PC-3 (cell line): ENCODE measurements at regions not wholly inside any gene's neighbourhood (a gene's known extent, or its start where the extent isn't known, plus 50 kb on each side); places are given as distances from the start of the nearest gene placed in this dataset.

ENCODE experiments used
- ATAC-seq: fragments of 200-7000 bp; cut with Tn5 transposase; 2 replicates; pipeline ENCODE4 v1.9.1; 2020; ENCODE audit warnings: mild to moderate bottlenecking, moderate library complexity
- BruUV-seq: library from RNA; stranded (reverse); fragments of 400-500 nt; replicated peaks from 2 replicates; lab custom pipeline; 2021; lab: Mats Ljungman, UMichigan
- CTCF ChIA-PET: fragments of 300-600 bp; sonication (Branson Sonifier 250); formaldehyde crosslinking; loops from one replicate; lab custom pipeline; 2022; ENCODE audit warnings: antibody characterized with exemption; lab: Charles Lee
- POLR2A ChIA-PET: fragments of 300-600 bp; sonication (Branson Sonifier 250); formaldehyde crosslinking; loops from one replicate; lab custom pipeline; 2022; ENCODE audit warnings: antibody characterized with exemption; ENCODE audit not compliant: unreplicated experiment; lab: Charles Lee
- DNase-seq: peaks from one replicate; pipeline ENCODE4 v3.0.0-alpha.2; 2015
- H2AFZ ChIP-seq: fragments of 300-600 bp; sonication (generic); 2 replicates; pipeline ENCODE4 v1.6.0; 2016; ENCODE audit warnings: antibody characterized with exemption, low read length
- H3F3A ChIP-seq: fragments of 300-600 bp; sonication (generic); one replicate; pipeline ENCODE4 v1.6.0; 2017; ENCODE audit warnings: antibody characterized with exemption, low read length, control low read depth, mild to moderate bottlenecking; ENCODE audit not compliant: unreplicated experiment
- H3K27ac ChIP-seq: fragments of 300-600 bp; sonication (generic); 2 replicates; pipeline ENCODE4 v1.5.1; 2016; ENCODE audit warnings: mild to moderate bottlenecking, low read length
- H3K27me3 ChIP-seq: fragments of 300-600 bp; sonication (generic); 2 replicates; pipeline ENCODE4 v1.6.1; 2016; ENCODE audit warnings: low read length, mixed read lengths
- H3K36me3 ChIP-seq: fragments of 300-600 bp; sonication (generic); 2 replicates; pipeline ENCODE4 v1.6.1; 2016; ENCODE audit warnings: low read depth, mixed run types, low read length, mixed read lengths
- H3K4me1 ChIP-seq: fragments of 300-600 bp; sonication (generic); 2 replicates; pipeline ENCODE4 v1.5.1; 2016; ENCODE audit warnings: low read length; ENCODE audit not compliant: insufficient read depth
- H3K4me2 ChIP-seq: fragments of 300-600 bp; sonication (generic); 2 replicates; pipeline ENCODE4 v1.6.0; 2016; ENCODE audit warnings: low read length
- H3K4me3 ChIP-seq: fragments of 300-600 bp; sonication (generic); 2 replicates; pipeline ENCODE4 v1.5.1; 2016; ENCODE audit warnings: mild to moderate bottlenecking, low read length, mixed read lengths
- H3K79me2 ChIP-seq: fragments of 300-600 bp; sonication (generic); 2 replicates; pipeline ENCODE4 v1.6.1; 2017; ENCODE audit warnings: low read length, mixed read lengths
- H3K9ac ChIP-seq: fragments of 300-600 bp; sonication (generic); 2 replicates; pipeline ENCODE4 v1.6.0; 2016; ENCODE audit warnings: mild to moderate bottlenecking, low read length
- H3K9me2 ChIP-seq: fragments of 300-600 bp; sonication (generic); replicated peaks from 2 replicates; pipeline ENCODE4 v1.6.1; 2016; ENCODE audit warnings: mixed run types, low read length, mixed read lengths
- H3K9me3 ChIP-seq: fragments of 300-600 bp; sonication (generic); 2 replicates; pipeline ENCODE4 v1.6.1; 2016; ENCODE audit warnings: low read length, mixed read lengths
- H4K20me1 ChIP-seq: fragments of 300-600 bp; sonication (generic); 2 replicates; pipeline ENCODE4 v1.6.1; 2016; ENCODE audit warnings: low read length, mixed read lengths
- EZH2 ChIP-seq: fragments of 300-600 bp; sonication (generic); IDR thresholded peaks from one replicate; pipeline ENCODE4 v1.6.1; 2017; ENCODE audit warnings: antibody characterized with exemption, mild to moderate bottlenecking, low read length; ENCODE audit not compliant: unreplicated experiment
- EZH2phosphoT487 ChIP-seq: fragments of 300-600 bp; sonication (generic); IDR thresholded peaks from 2 replicates; pipeline ENCODE4 v1.6.1; 2018; ENCODE audit warnings: mild to moderate bottlenecking, antibody characterized with exemption, low read length, borderline replicate concordance
- intact Hi-C: fragments of 100-400 bp; cut with micrococcal nuclease; formaldehyde crosslinking; loops from 2 replicates; pipeline ENCODE4 v1.9.0; 2023
- TF ChIP-seq, protein P1 (sequence below): fragments of 300-600 bp; sonication (generic); conservative IDR thresholded peaks from 2 replicates; pipeline ENCODE4 v1.5.1; 2017; ENCODE audit warnings: antibody characterized with exemption, low read depth, mild to moderate bottlenecking, low read length

DNA sequence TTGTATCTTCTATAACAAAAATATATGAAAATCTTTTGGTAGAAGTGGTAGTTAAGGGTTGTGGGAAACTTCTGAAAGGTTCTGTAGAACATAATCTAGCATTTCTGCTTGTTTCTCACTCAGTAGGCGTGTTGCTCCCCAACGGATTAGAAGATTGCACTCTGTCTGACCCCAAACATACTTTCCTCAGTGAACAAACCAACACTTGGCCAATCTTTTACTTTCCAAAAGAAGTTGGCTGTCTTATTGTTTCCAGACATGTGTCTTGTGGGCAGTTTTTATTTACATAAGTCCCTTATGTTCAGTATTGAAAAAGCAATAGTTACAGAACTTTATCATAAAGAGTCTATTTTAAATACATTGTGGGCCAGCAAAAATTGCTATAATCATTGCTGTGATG is 312.8 kb upstream of the EPHA5 start:
- H3K4me1 ChIP-seq: no peaks in the 10 kb centered on the region
- H3K36me3 ChIP-seq: no peaks in the 10 kb centered on the region
- ChIA-PET POLR2A (no interaction called here), CTCF (no interaction called here)
- DNase-seq: no peak
- H2AFZ ChIP-seq: no peak overlapping the region
- H3F3A ChIP-seq: no peaks in the 10 kb centered on the region
- no peaks in the 10 kb centered on the region for H3K79me2 ChIP-seq
- no TSS peak for BruUV-seq
- TF ChIP-seq, protein P1, sequence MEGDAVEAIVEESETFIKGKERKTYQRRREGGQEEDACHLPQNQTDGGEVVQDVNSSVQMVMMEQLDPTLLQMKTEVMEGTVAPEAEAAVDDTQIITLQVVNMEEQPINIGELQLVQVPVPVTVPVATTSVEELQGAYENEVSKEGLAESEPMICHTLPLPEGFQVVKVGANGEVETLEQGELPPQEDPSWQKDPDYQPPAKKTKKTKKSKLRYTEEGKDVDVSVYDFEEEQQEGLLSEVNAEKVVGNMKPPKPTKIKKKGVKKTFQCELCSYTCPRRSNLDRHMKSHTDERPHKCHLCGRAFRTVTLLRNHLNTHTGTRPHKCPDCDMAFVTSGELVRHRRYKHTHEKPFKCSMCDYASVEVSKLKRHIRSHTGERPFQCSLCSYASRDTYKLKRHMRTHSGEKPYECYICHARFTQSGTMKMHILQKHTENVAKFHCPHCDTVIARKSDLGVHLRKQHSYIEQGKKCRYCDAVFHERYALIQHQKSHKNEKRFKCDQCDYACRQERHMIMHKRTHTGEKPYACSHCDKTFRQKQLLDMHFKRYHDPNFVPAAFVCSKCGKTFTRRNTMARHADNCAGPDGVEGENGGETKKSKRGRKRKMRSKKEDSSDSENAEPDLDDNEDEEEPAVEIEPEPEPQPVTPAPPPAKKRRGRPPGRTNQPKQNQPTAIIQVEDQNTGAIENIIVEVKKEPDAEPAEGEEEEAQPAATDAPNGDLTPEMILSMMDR: no peak
- no peak overlapping the region for H3K4me2 ChIP-seq
- H4K20me1 ChIP-seq: no peaks in the 10 kb centered on the region
- H3K27ac ChIP-seq: no peak overlapping the region
- no peaks in the 10 kb centered on the region for H3K9me3 ChIP-seq
- no peak overlapping the region for H3K4me3 ChIP-seq
- no peak for ATAC-seq
- no peaks in the 10 kb centered on the region for H3K9me2 ChIP-seq
- no peak overlapping the region for H3K9ac ChIP-seq
- H3K27me3 ChIP-seq: no peaks in the 10 kb centered on the region
- intact Hi-C loops: no loop called here

DNA sequence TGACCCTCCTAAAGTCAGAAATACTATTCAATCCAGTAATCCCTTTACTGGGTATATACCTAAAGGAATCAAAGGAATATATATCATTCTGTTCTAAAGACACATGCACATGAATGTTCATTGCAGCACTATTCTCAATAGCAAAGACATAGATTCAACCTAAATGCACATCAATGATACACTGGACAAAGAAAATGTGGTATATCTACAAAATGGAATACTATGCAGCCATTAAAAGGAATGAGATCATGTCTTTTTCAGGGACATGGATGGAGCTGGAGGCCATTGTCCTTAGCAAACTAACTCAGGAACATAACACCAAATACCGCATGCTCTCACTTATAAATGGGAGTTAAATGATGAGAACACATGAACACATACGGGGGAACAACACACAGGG is 306.0 kb upstream of the EPHA5 start:
- BruUV-seq: no TSS peak

DNA sequence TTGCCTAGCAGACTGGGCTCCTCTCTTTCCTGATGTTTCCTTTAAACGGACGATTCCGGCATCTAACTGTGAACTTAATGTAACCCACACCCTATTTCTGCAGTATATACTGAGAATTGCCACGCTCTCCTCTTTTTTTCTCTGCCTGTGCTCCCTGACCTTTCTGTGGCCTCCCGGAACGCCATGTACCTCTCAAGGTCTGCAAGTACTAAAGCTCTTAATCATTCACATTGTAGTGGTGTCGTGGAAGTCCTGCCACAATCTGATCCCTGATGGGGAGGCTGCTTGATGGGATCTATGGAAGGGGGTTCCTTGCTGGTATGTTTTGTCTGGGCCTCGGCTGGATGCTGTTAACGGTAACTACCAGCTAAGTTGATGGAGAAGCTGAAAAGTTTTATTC is 302.9 kb upstream of the EPHA5 start:
- Histone ChIP-seq H3K27me3 (no peaks in the 10 kb centered on the region), H3K4me2 (no peak overlapping the region), H4K20me1 (no peaks in the 10 kb centered on the region), H2AFZ (no peak overlapping the region), H3K36me3 (no peaks in the 10 kb centered on the region), H3K4me3 (no peak overlapping the region), H3K4me1 (no peaks in the 10 kb centered on the region), H3K9me3 (no peaks in the 10 kb centered on the region), H3K9me2 (no peaks in the 10 kb centered on the region), H3K79me2 (no peaks in the 10 kb centered on the region), H3K9ac (no peak overlapping the region), H3F3A (no peaks in the 10 kb centered on the region), H3K27ac (no peak overlapping the region)
- no TSS peak for BruUV-seq
- POLR2A ChIA-PET: interaction anchor here (0.6 kb wide), 1 partner anchor 25 kb away, joined by 5 read pairs; no protein-coding TSS in a partner anchor
- intact Hi-C loops: no loop called here
- TF ChIP-seq EZH2 (no peak), EZH2phosphoT487 (no peak)
- TF ChIP-seq, protein P1: no peak
- no peak for ATAC-seq
- no peak for DNase-seq
- CTCF ChIA-PET: no interaction called here

More for the DNA sequence above, 306.0 kb upstream of the EPHA5 start:
- DNase-seq (no peak), ATAC-seq (no peak)
- Histone ChIP-seq H3F3A (no peaks in the 10 kb centered on the region), H3K79me2 (no peaks in the 10 kb centered on the region), H3K36me3 (no peaks in the 10 kb centered on the region), H3K4me3 (no peak overlapping the region), H3K27me3 (no peaks in the 10 kb centered on the region), H3K4me2 (no peak overlapping the region), H2AFZ (no peak overlapping the region), H3K9ac (no peak overlapping the region), H3K27ac (no peak overlapping the region), H3K9me3 (no peaks in the 10 kb centered on the region), H4K20me1 (no peaks in the 10 kb centered on the region), H3K4me1 (no peaks in the 10 kb centered on the region), H3K9me2 (no peaks in the 10 kb centered on the region)
- TF ChIP-seq, protein P1: no peak
- TF ChIP-seq EZH2 (no peak), EZH2phosphoT487 (no peak)
- intact Hi-C loops: no loop called here
- ChIA-PET POLR2A (no interaction called here), CTCF (no interaction called here)
